ENCODE measurements at regions not wholly inside any gene's neighbourhood (a gene's known extent, or its start where the extent isn't known, plus 50 kb on each side); places are given as distances from the start of the nearest gene placed in this dataset.

- Histone ChIP-seq H3K36me3 (ENCODE audit: insufficient read depth, low read length) (no peaks in the 10 kb centered on the region), H3K9ac (ENCODE audit: low read length) (no peak overlapping the region), H3K27ac (ENCODE audit: low read depth, low read length, poor library complexity, severe bottlenecking) (no peak overlapping the region), H3K9me3 (ENCODE audit: low read length) (no peaks in the 10 kb centered on the region), H3K9me2 (ENCODE audit: low read depth, low read length) (no peaks in the 10 kb centered on the region), H4K20me1 (ENCODE audit: insufficient read depth, low read length) (no peaks in the 10 kb centered on the region), H3K4me1 (ENCODE audit: insufficient read depth, low read length, severe bottlenecking) (peaks cover 13% of the 10 kb centered on the region), H3K27me3 (ENCODE audit: insufficient read depth, low read length) (no peaks in the 10 kb centered on the region), H3F3A (ENCODE audit: insufficient read depth, low read length) (no peaks in the 10 kb centered on the region), H3K79me2 (ENCODE audit: insufficient read depth, low read length) (no peaks in the 10 kb centered on the region), H3K4me3 (ENCODE audit: low read depth, low read length, poor library complexity, severe bottlenecking) (no peak overlapping the region), H2AFZ (ENCODE audit: low read length) (no peak overlapping the region), H3K4me2 (ENCODE audit: low read length) (no peak overlapping the region)
- no peak for TF ChIP-seq EZH2 (IDR thresholded peaks at IDR 0.05; ENCODE audit: borderline replicate concordance, low read length)
- TF ChIP-seq CTCF (IDR thresholded peaks at IDR 0.05; ENCODE audit: low read length) = no peak
Measured at GRCh38 chr4:123874063-123874462, 477.5 kb downstream of the SPRY1 start.

GRCh38 chr4:123876143-123876542 lies 479.5 kb downstream of the SPRY1 start:
- no peak overlapping the region for H3K27ac ChIP-seq (ENCODE audit: low read depth, low read length, poor library complexity, severe bottlenecking)

GRCh38 chr4:123876671-123877101 lies 480.1 kb downstream of the SPRY1 start:
- H3K9me3 ChIP-seq (ENCODE audit: low read length) = no peaks in the 10 kb centered on the region
- no peaks in the 10 kb centered on the region for H3K9me2 ChIP-seq (ENCODE audit: low read depth, low read length)
- H3K27ac ChIP-seq (ENCODE audit: low read depth, low read length, poor library complexity, severe bottlenecking) = no peak overlapping the region
- no peak overlapping the region for H3K9ac ChIP-seq (ENCODE audit: low read length)
- no peaks in the 10 kb centered on the region for H3F3A ChIP-seq (ENCODE audit: insufficient read depth, low read length)
- TF ChIP-seq EZH2 (IDR thresholded peaks at IDR 0.05; ENCODE audit: borderline replicate concordance, low read length) = no peak
- no peak for TF ChIP-seq CTCF (IDR thresholded peaks at IDR 0.05; ENCODE audit: low read length)
- no peaks in the 10 kb centered on the region for H3K27me3 ChIP-seq (ENCODE audit: insufficient read depth, low read length)
- no peak overlapping the region for H3K4me3 ChIP-seq (ENCODE audit: low read depth, low read length, poor library complexity, severe bottlenecking)
- no peaks in the 10 kb centered on the region for H3K79me2 ChIP-seq (ENCODE audit: insufficient read depth, low read length)
- H3K4me1 ChIP-seq (ENCODE audit: insufficient read depth, low read length, severe bottlenecking) = peaks cover 7% of the 10 kb centered on the region
- H2AFZ ChIP-seq (ENCODE audit: low read length) = no peak overlapping the region
- H3K36me3 ChIP-seq (ENCODE audit: insufficient read depth, low read length) = no peaks in the 10 kb centered on the region
- no peaks in the 10 kb centered on the region for H4K20me1 ChIP-seq (ENCODE audit: insufficient read depth, low read length)
- no peak overlapping the region for H3K4me2 ChIP-seq (ENCODE audit: low read length)

More at GRCh38 chr4:123876143-123876542, 479.5 kb downstream of the SPRY1 start:
- H3K4me3 ChIP-seq (ENCODE audit: low read depth, low read length, poor library complexity, severe bottlenecking) = no peak overlapping the region
- H4K20me1 ChIP-seq (ENCODE audit: insufficient read depth, low read length) = no peaks in the 10 kb centered on the region
- no peak overlapping the region for H3K9ac ChIP-seq (ENCODE audit: low read length)
- no peaks in the 10 kb centered on the region for H3K9me2 ChIP-seq (ENCODE audit: low read depth, low read length)
- H3K27me3 ChIP-seq (ENCODE audit: insufficient read depth, low read length) = no peaks in the 10 kb centered on the region
- H3K36me3 ChIP-seq (ENCODE audit: insufficient read depth, low read length) = no peaks in the 10 kb centered on the region
- H3K9me3 ChIP-seq (ENCODE audit: low read length) = no peaks in the 10 kb centered on the region
- H3K4me1 ChIP-seq (ENCODE audit: insufficient read depth, low read length, severe bottlenecking) = peaks cover 12% of the 10 kb centered on the region
- no peak overlapping the region for H3K4me2 ChIP-seq (ENCODE audit: low read length)
- TF ChIP-seq CTCF (IDR thresholded peaks at IDR 0.05; ENCODE audit: low read length) (no peak), EZH2 (IDR thresholded peaks at IDR 0.05; ENCODE audit: borderline replicate concordance, low read length) (no peak)
- H3F3A ChIP-seq (ENCODE audit: insufficient read depth, low read length) = no peaks in the 10 kb centered on the region
- no peaks in the 10 kb centered on the region for H3K79me2 ChIP-seq (ENCODE audit: insufficient read depth, low read length)
- H2AFZ ChIP-seq (ENCODE audit: low read length) = peak overlapping the region; percentile 64; the same call in 1 of the 2 replicates
